Fibroblast of peridontal ligament (primary cell): ENCODE measurements at regions not wholly inside any gene's neighbourhood (a gene's known extent, or its start where the extent isn't known, plus 50 kb on each side); places are given as distances from the start of the nearest gene placed in this dataset.
"Not testable (repeated sequence)": the region's sequence is repeated elsewhere in the genome, so short reads cannot be mapped to it uniquely, and the experiment has no call there.

Experiments used
- DNase-seq: peaks from one replicate; pipeline ENCODE4 v3.0.0-alpha.2; 2010; ENCODE audit errors: extremely low read depth

DNA sequence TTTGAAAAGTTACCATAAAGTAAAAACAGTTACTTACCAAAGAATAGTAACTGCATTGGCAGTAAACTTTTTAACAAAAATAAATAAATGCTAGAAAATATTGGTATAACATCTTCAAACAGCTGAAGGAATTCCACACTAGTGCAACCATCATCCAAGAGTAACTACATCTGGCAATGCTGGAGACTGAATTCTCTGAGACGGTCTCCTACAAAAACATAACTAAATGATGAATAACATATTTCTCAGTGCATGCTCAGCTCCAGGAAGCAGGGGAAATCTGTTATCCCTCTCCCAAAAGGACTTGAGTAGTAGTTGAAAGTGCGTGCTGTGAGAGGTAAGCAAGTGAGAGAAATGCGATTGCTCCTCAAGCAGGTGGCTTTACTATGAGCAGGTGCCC, 526.8 kb upstream of the CCDC54 start:
- peak; percentile 86 for DNase-seq

- DNase-seq = not testable (repeated sequence)
These were observed 518.9 kb upstream of the CCDC54 start for GRCh38 chr3:106858321-106858720.

- peak; percentile 39 for DNase-seq
These were observed 517.1 kb upstream of the CCDC54 start for GRCh38 chr3:106860182-106860581.

DNA sequence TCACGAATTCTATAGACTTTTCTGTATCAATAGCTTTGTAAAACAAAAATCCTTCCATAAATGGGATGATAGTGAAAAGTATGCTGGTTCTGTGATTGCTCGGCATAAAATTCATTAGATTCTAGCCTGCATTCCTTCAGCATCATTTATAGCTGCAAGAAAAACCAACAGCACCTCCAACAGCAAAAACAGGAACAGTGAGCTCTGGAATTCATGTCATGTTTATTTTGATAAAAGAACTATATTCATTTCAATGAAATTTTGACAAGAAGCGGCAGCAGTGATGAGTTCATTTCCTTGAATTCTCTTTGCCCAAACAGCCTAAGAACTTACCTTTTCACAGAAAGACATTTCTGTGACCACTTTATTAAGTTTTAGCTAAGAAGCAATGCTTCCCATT, 515.2 kb upstream of the CCDC54 start:
- peak; percentile 85 for DNase-seq

DNA sequence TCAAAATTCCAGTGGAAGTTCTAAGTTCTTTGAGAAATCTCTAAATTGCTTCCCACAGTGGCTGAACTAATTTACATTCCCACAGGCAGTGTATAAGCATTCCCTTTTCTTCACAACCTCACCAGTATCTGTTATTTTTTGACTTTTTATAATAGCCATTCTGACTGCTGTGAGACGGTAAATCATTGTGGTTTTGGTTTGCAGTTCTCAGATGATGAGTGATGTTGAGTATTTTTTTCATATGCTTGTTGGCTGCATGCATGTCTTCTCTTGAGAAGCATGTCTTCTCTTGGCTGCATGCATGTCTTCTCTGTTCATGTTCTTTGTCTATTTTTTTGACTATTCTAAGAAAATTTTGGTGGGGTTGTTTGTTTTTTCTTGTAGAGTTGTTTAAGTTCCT, 499.6 kb upstream of the CCDC54 start:
- peak; percentile 29 for DNase-seq

DNA sequence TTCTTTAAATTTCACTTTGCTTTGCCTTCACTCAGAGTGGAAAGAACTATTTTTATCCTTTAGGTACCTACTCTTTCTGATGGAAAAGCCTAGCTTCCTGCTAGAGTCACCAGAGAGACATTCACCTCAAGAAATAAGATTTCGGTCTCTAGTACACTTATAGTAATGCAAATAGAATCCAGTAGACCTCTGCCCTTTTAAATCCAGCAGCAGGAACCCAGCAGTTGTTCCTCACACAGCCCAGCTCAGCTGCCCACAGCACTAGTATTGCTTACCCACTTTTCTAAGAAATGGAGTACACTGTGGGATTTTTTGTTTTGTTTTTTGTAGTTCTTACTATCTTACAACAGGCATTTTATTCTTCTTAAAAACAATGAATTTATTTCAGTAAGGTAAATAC, 497.0 kb upstream of the CCDC54 start:
- no peak for DNase-seq

- DNase-seq = no peak
These were observed 496.1 kb upstream of the CCDC54 start for GRCh38 chr3:106881186-106881585.

DNA sequence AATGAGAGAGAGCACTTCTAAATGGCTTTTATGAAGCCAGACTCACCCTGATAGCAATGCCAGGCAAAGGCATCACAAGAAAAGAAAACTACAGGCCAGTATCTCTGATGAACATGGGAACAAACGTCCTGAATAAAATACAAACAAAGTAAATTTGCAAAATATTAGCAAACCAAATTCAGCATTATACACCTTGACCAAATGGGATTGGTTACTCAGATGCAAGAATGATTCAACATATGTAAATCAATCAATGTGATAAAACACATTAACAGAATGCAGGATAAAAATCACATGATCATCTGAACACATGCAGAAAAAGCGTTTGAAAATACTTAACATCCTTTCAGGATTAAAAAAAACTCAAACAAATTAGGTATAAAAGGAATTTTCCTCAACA, 494.9 kb upstream of the CCDC54 start:
- no peak for DNase-seq

- DNase-seq = no peak
These were observed 471.2 kb upstream of the CCDC54 start for GRCh38 chr3:106906074-106906473.

GRCh38 chr3:106908181-106908938, 468.9 kb upstream of the CCDC54 start:
- no peak for DNase-seq

- DNase-seq = no peak
These were observed 464.0 kb upstream of the CCDC54 start for GRCh38 chr3:106913111-106913698.

- DNase-seq = no peak
These were observed 463.3 kb upstream of the CCDC54 start for GRCh38 chr3:106913966-106914365.

DNA sequence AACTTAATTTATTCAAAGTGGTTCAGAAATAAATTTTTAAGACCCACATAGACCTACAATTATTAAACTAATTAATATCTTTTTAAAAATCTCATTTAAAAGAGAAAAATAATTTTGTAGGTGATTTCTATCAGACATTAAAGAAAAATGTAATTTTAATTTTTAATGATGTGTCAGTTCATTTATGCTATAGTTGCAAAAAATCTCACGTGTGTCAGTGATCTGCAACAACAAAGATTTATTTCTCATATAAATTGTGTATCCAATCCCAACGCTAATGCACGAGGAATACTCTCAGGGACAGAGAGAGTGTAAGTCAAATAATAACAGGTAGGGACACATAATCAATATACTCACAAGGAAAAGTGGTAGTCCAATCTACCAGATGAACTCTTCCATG, 456.6 kb upstream of the CCDC54 start:
- DNase-seq = no peak

GRCh38 chr3:106929081-106929480, 448.2 kb upstream of the CCDC54 start:
- DNase-seq = no peak

DNA sequence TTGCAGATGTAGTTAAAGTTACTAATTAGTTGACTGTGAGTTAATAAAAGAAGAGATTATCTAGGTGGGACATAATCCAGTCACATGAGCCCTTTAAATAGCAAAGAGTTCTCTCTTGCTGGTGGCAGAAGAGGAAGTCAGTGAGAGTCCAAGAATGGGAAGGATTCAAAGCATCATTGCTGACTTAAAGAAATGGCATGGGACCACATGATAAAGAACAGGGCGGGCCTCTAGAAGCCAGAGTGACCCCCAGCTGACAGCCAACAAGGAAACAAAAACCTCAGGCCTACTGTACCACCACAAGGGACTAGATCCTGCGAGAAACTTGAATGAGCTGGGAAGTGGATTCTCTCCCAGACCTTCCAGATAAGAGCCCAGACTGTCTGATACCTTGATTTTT, 447.2 kb upstream of the CCDC54 start:
- DNase-seq = no peak

- no peak for DNase-seq
These were observed 445.3 kb upstream of the CCDC54 start for GRCh38 chr3:106931904-106932303.

DNA sequence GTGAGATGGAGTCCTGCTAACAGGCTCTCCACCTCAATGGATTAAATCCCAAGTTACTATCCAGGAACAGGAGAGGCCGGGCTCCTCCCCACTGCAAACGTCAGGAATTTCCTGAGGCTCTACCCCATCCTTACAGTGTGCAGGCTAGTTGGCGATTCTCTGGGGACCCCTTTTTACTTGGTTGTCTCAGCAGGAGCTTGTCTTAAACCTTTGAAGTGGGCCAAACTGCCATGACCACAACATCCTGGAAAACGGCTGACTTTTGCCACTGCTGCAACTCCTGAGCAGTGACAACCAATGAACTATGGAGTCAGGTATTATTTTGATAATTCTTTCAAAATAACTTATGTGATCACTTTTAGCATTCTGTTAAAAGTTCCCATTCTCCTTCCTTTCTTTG, 440.9 kb upstream of the CCDC54 start:
- DNase-seq = no peak

GRCh38 chr3:106942051-106942450, 435.2 kb upstream of the CCDC54 start:
- no peak for DNase-seq

- peak; percentile 67 for DNase-seq
These were observed 434.2 kb upstream of the CCDC54 start for GRCh38 chr3:106943071-106943470.

GRCh38 chr3:106945435-106945834, 431.8 kb upstream of the CCDC54 start:
- DNase-seq = peak; percentile 61

- DNase-seq = peak; percentile 25
These were observed 430.4 kb upstream of the CCDC54 start for GRCh38 chr3:106946866-106947265.

GRCh38 chr3:106957029-106957428, 420.2 kb upstream of the CCDC54 start:
- DNase-seq = peak; percentile 55

DNA sequence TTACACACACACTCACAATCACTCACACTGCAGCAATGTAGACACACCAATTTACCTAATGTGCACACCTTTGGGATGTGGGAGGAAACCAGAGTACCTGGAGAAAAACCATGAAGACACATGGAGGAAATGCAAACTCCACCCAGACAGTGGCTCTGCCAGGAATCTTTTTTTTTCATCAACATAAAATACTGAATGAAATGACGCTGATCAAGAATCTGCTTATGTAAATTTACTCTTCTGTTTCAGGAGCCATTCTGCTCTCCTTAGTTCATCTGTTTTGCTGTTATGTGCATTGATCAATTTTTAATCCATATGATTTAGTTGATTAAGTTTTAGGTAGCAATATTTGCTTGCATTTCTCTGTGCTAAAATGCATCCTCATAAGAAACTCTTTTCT, 414.2 kb upstream of the CCDC54 start:
- DNase-seq = no peak

- DNase-seq = peak; percentile 75
These were observed 413.8 kb upstream of the CCDC54 start for GRCh38 chr3:106963442-106963841.
